ENCODE measurements at regions not wholly inside any gene's neighbourhood (a gene's known extent, or its start where the extent isn't known, plus 50 kb on each side); places are given as distances from the start of the nearest gene placed in this dataset.
A peak's percentile ranks its signal among the peaks of the same experiment; 100 is the strongest.

GRCh38 chr9:91162784-91163443, 198.8 kb downstream of the AUH start:
- H3K9me3 Mint-ChIP-seq (ENCODE audit: unreplicated experiment), result no peaks in the 10 kb centered on the region
- DNase-seq (ENCODE audit: unreplicated experiment), result no peak
- intact Hi-C loops (cut with micrococcal nuclease), result no loop called here

GRCh38 chr9:91163444-91163772, 198.3 kb downstream of the AUH start:
- ChIA-PET CTCF (no interaction called here), POLR2A (interaction anchor here (1.4 kb wide), 1 partner anchor 14 kb away, joined by 4 read pairs; no protein-coding TSS in a partner anchor)
- no peaks in the 10 kb centered on the region for H3K36me3 Mint-ChIP-seq (ENCODE audit: insufficient read depth, unreplicated experiment)
- no peak for DNase-seq (ENCODE audit: unreplicated experiment)
- H3K4me1 Mint-ChIP-seq (ENCODE audit: insufficient read depth, unreplicated experiment), result peaks cover 30% of the 10 kb centered on the region
- TF ChIP-seq CTCF (IDR thresholded peaks at IDR 0.05; ENCODE audit: unreplicated experiment), result no peak
- intact Hi-C loops (cut with micrococcal nuclease), result no loop called here
- H3K9me3 Mint-ChIP-seq (ENCODE audit: unreplicated experiment), result no peaks in the 10 kb centered on the region
- BruUV-seq (replicated peaks), result no TSS peak
- H3K4me3 Mint-ChIP-seq (ENCODE audit: unreplicated experiment), result no peak overlapping the region
- H3K27me3 Mint-ChIP-seq (ENCODE audit: insufficient read depth, unreplicated experiment), result no peaks in the 10 kb centered on the region
- peak overlapping the region; percentile 91 for H3K27ac Mint-ChIP-seq (ENCODE audit: low read depth, unreplicated experiment)

More at GRCh38 chr9:91162784-91163443, 198.8 kb downstream of the AUH start:
- peaks cover 30% of the 10 kb centered on the region for H3K4me1 Mint-ChIP-seq (ENCODE audit: insufficient read depth, unreplicated experiment)
- ChIA-PET POLR2A (interaction anchor here (0.6 to 1.4 kb wide), 4 partner anchors 14 to 260 kb away, joined by 3 to 4 read pairs (median 4); no protein-coding TSS in a partner anchor), CTCF (interaction anchor here (0.6 to 0.9 kb wide), 3 partner anchors 21 to 266 kb away, joined by 3 to 4 read pairs (median 3); no protein-coding TSS in a partner anchor)
- no peaks in the 10 kb centered on the region for H3K27me3 Mint-ChIP-seq (ENCODE audit: insufficient read depth, unreplicated experiment)
- no peaks in the 10 kb centered on the region for H3K36me3 Mint-ChIP-seq (ENCODE audit: insufficient read depth, unreplicated experiment)
- no peak overlapping the region for H3K4me3 Mint-ChIP-seq (ENCODE audit: unreplicated experiment)
- no peak for TF ChIP-seq CTCF (IDR thresholded peaks at IDR 0.05; ENCODE audit: unreplicated experiment)
- peak overlapping the region; percentile 91 for H3K27ac Mint-ChIP-seq (ENCODE audit: low read depth, unreplicated experiment)
- BruUV-seq (replicated peaks), result TSS peak; percentile 50

GRCh38 chr9:91163773-91164471, 197.8 kb downstream of the AUH start:
- POLR2A ChIA-PET, result interaction anchor here (0.8 to 2.7 kb wide), 14 partner anchors 12 to 260 kb away, joined by 3 to 34 read pairs (median 4); partner anchors contain the start of gene NFIL3
- Mint-ChIP-seq H3K9me3 (ENCODE audit: unreplicated experiment) (no peaks in the 10 kb centered on the region), H3K36me3 (ENCODE audit: insufficient read depth, unreplicated experiment) (no peaks in the 10 kb centered on the region), H3K4me1 (ENCODE audit: insufficient read depth, unreplicated experiment) (peaks cover 30% of the 10 kb centered on the region), H3K4me3 (ENCODE audit: unreplicated experiment) (peak overlapping the region; percentile 6), H3K27me3 (ENCODE audit: insufficient read depth, unreplicated experiment) (no peaks in the 10 kb centered on the region), H3K27ac (ENCODE audit: low read depth, unreplicated experiment) (no peak overlapping the region)
- CTCF ChIA-PET, result interaction anchor here (0.7 to 1.8 kb wide), 2 partner anchors 12 to 222 kb away, joined by 4 to 8 read pairs; no protein-coding TSS in a partner anchor
- BruUV-seq (replicated peaks), result no TSS peak
- DNase-seq (ENCODE audit: unreplicated experiment), result no peak
- intact Hi-C loops (cut with micrococcal nuclease), result no loop called here
- no peak for TF ChIP-seq CTCF (IDR thresholded peaks at IDR 0.05; ENCODE audit: unreplicated experiment)

Data from MCF 10A (cell line).